Endodermal cell (in vitro differentiated cells): ENCODE measurements at regions not wholly inside any gene's neighbourhood (a gene's known extent, or its start where the extent isn't known, plus 50 kb on each side); places are given as distances from the start of the nearest gene placed in this dataset.

Experiments used
- DNase-seq: peaks from one replicate; pipeline ENCODE4 v3.0.0-alpha.2; 2017
- H3K27ac ChIP-seq: 2 replicates; pipeline ENCODE4 v1.5.1; 2013; ENCODE audit warnings: mild to moderate bottlenecking, low read depth, low read length, moderate library complexity
- H3K27me3 ChIP-seq: 2 replicates; pipeline ENCODE4 v1.6.1; 2013; ENCODE audit warnings: mild to moderate bottlenecking, low read length, moderate library complexity; ENCODE audit not compliant: insufficient read depth, control insufficient read depth, poor library complexity, severe bottlenecking
- H3K36me3 ChIP-seq: 2 replicates; pipeline ENCODE4 v1.7.0; 2013; ENCODE audit warnings: mild to moderate bottlenecking, low read length, moderate library complexity; ENCODE audit not compliant: control insufficient read depth, insufficient read depth
- H3K4me1 ChIP-seq: one replicate; pipeline ENCODE4 v1.7.0; 2013; ENCODE audit warnings: low read length; ENCODE audit not compliant: control insufficient read depth, insufficient read depth
- H3K4me3 ChIP-seq: 2 replicates; pipeline ENCODE4 v1.5.1; 2013; ENCODE audit warnings: mild to moderate bottlenecking, low read length, moderate library complexity
- H3K9ac ChIP-seq: 2 replicates; pipeline ENCODE4 v1.6.1; 2013; ENCODE audit warnings: mild to moderate bottlenecking, low read length, moderate library complexity; ENCODE audit not compliant: poor library complexity, severe bottlenecking; ENCODE audit errors: extremely low read depth
- H3K9me3 ChIP-seq: 2 replicates; pipeline ENCODE4 v1.6.1; 2013; ENCODE audit warnings: mild to moderate bottlenecking, low read length, moderate library complexity; ENCODE audit not compliant: control insufficient read depth
- H3K27ac Mint-ChIP-seq: 2 replicates; pipeline ENCODE4 v1.8.0; 2020; ENCODE audit warnings: mixed read lengths
- H3K27me3 Mint-ChIP-seq: 2 replicates; pipeline ENCODE4 v1.8.0; 2021; ENCODE audit warnings: mild to moderate bottlenecking, mixed read lengths; ENCODE audit not compliant: insufficient read depth
- H3K36me3 Mint-ChIP-seq: 2 replicates; pipeline ENCODE4 v1.8.0; 2020; ENCODE audit warnings: low read depth, mixed read lengths
- H3K4me1 Mint-ChIP-seq: 2 replicates; pipeline ENCODE4 v1.8.0; 2020; ENCODE audit warnings: mixed read lengths
- H3K4me3 Mint-ChIP-seq: 2 replicates; pipeline ENCODE4 v1.8.0; 2020; ENCODE audit warnings: mild to moderate bottlenecking, moderate library complexity, mixed read lengths
- H3K9me3 Mint-ChIP-seq: 2 replicates; pipeline ENCODE4 v1.8.0; 2020; ENCODE audit warnings: mild to moderate bottlenecking, mixed read lengths
- WGBS, 2 experiments: methylation state at CpG; one replicate each; pipeline versions ENCODE4 v1.1.5 to v1.1.7; 2013; ENCODE audit warnings: missing lambda C conversion rate in 2 of 2, mixed read lengths in 1 of 2; ENCODE audit not compliant: insufficient coverage in 1 of 2, insufficient read length in 1 of 2; 5-methylcytosine and 5-hydroxymethylcytosine counted together
- TF ChIP-seq, protein P1 (sequence below): fragments of 200-600 bp; sonication (generic); conservative IDR thresholded peaks from 2 replicates; pipeline ENCODE4 v1.5.0; 2021; ENCODE audit warnings: antibody characterized with exemption, mild to moderate bottlenecking

DNA sequence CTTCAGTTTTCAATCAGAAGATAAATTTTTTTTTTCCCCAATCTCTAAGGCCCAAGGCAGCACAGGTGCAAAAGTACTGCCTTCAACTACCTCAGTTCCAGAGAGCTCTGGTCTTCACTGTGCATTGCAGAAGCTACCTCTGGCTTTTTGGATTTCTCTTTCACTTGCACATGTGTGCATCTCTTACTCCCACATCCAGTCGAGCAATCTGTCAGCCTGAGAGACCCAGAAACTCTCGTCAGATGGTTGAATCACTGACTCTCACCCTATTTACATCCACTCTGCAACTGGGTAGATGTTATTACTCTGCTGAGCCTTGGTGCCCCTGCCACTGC lies 813.8 kb downstream of the NR2F2 start:
- Histone ChIP-seq H3K4me3 (no peak overlapping the region), H3K27me3 (no peaks in the 10 kb centered on the region), H3K36me3 (no peaks in the 10 kb centered on the region), H3K9me3 (no peaks in the 10 kb centered on the region), H3K27ac (no peak overlapping the region), H3K4me1 (no peaks in the 10 kb centered on the region), H3K9ac (no peak overlapping the region)
- H3K27me3 Mint-ChIP-seq: no peaks in the 10 kb centered on the region
- 77 to 82% methylated on average over 2 of the region's 2 CpGs for WGBS, 2 experiments
- no peak overlapping the region for H3K4me3 Mint-ChIP-seq
- no peak for DNase-seq
- TF ChIP-seq, protein P1, sequence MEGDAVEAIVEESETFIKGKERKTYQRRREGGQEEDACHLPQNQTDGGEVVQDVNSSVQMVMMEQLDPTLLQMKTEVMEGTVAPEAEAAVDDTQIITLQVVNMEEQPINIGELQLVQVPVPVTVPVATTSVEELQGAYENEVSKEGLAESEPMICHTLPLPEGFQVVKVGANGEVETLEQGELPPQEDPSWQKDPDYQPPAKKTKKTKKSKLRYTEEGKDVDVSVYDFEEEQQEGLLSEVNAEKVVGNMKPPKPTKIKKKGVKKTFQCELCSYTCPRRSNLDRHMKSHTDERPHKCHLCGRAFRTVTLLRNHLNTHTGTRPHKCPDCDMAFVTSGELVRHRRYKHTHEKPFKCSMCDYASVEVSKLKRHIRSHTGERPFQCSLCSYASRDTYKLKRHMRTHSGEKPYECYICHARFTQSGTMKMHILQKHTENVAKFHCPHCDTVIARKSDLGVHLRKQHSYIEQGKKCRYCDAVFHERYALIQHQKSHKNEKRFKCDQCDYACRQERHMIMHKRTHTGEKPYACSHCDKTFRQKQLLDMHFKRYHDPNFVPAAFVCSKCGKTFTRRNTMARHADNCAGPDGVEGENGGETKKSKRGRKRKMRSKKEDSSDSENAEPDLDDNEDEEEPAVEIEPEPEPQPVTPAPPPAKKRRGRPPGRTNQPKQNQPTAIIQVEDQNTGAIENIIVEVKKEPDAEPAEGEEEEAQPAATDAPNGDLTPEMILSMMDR: no peak
- no peak overlapping the region for H3K27ac Mint-ChIP-seq
- no peaks in the 10 kb centered on the region for H3K4me1 Mint-ChIP-seq
- no peaks in the 10 kb centered on the region for H3K9me3 Mint-ChIP-seq
- no peaks in the 10 kb centered on the region for H3K36me3 Mint-ChIP-seq

DNA sequence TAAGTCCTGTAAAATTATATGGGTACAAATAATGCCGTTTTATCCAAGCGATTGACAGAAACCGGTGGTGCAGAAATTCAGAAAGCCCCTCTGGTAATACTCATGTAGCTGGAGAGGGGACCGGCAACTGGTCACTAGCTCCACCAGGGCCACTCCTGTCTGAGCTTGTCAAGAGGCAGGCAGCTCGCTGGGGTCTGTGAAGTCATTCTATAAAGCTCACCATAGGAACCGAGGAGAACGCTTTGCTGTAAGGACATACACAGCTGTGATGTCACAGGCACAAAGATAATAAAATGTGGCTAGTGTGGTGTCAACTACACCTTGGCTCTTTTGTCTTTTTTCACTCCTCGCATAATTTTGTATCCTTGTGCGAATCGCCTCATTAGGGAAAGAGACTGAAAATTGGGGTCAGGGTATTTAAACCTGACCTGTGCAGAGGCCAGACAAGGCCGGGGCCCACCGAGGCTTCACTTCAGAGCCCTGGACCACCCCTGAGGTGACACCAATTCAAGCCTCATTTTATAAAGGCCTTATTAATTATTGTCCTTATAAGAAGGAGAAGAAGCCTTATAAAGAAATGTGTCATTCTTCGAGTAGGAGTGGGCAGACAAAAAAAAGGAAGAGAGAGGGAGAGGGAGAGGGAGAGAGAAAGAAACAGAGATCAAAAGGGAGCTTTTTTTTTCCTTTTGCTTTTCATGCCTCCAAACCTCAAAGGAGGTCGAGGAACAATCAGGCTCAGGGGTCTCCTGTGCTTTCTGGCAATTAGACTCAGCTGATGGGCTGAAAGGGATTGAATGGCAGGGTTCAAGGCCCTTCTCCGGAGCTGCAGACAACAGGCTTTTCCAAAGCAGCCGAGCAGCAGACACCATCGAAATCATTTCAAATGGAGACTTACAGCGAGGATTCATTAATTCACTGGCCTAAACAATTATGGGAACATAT lies 813.3 kb upstream of the ARRDC4 start:
- Histone ChIP-seq H3K4me3 (no peak overlapping the region), H3K9ac (no peak overlapping the region), H3K4me1 (no peaks in the 10 kb centered on the region), H3K27ac (peak overlapping the region; percentile 82), H3K9me3 (no peaks in the 10 kb centered on the region), H3K36me3 (no peaks in the 10 kb centered on the region), H3K27me3 (no peaks in the 10 kb centered on the region)
- 81 to 85% methylated on average over 11 to 18 of the region's 18 CpGs for WGBS, 2 experiments
- Mint-ChIP-seq H3K27ac (no peak overlapping the region), H3K4me3 (no peak overlapping the region), H3K27me3 (no peaks in the 10 kb centered on the region), H3K36me3 (no peaks in the 10 kb centered on the region), H3K9me3 (no peaks in the 10 kb centered on the region), H3K4me1 (no peaks in the 10 kb centered on the region)
- TF ChIP-seq, protein P1: no peak
- DNase-seq: no peak

DNA sequence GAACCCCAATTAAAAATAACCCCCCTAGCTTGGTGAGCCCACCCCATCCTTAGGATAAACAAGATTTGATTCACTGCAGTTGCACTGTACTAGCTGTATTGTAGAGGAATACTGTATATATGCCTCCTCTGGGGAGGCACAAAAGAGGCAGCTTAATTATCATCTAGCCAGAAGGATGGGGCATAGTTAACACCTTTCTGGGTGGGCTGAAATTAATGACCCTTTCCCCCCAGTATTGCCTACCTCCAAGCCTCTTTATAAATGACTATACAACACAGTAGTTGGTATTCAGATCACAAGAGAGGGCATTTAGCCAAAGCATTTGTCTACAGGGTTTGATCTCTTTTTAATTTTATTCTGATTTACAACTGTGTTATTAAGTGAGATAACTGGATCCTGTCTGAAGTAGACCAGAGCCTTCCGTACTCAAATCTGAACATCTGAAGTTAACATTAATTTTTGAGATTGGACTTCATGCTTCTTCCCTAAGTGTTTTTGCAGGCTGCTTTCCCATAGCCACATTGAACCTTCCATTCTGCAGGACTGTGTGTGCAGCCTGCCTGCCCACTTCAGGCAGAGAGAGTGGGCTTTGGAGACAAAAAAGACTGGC lies 807.0 kb upstream of the ARRDC4 start:
- no peak for DNase-seq
- Mint-ChIP-seq H3K4me3 (no peak overlapping the region), H3K9me3 (no peaks in the 10 kb centered on the region), H3K36me3 (no peaks in the 10 kb centered on the region), H3K27me3 (no peaks in the 10 kb centered on the region), H3K4me1 (no peaks in the 10 kb centered on the region), H3K27ac (no peak overlapping the region)
- no peaks in the 10 kb centered on the region for H3K4me1 ChIP-seq
- no peaks in the 10 kb centered on the region for H3K36me3 ChIP-seq
- no peak overlapping the region for H3K27ac ChIP-seq
- H3K27me3 ChIP-seq: no peaks in the 10 kb centered on the region
- 88 to 100% methylated on average over 1 of the region's 1 CpG for WGBS, 2 experiments
- no peaks in the 10 kb centered on the region for H3K9me3 ChIP-seq
- no peak overlapping the region for H3K4me3 ChIP-seq
- no peak overlapping the region for H3K9ac ChIP-seq
- TF ChIP-seq, protein P1: no peak
